B cell (primary cell): ENCODE measurements at regions not wholly inside any gene's neighbourhood (a gene's known extent, or its start where the extent isn't known, plus 50 kb on each side); places are given as distances from the start of the nearest gene placed in this dataset.

Source experiments
- ATAC-seq: fragments of 200-7000 bp; cut with Tn5 transposase; one replicate; pipeline ENCODE4 v1.10.0; 2021; ENCODE audit warnings: low read depth, mild to moderate bottlenecking, moderate number of reproducible peaks, moderate library complexity
- CTCF ChIA-PET: fragments of 350-600 bp; sonication (Branson Sonifier 250); formaldehyde crosslinking; loops from one replicate; lab custom pipeline; 2021; ENCODE audit warnings: antibody characterized with exemption, inconsistent platforms; lab: Charles Lee
- POLR2A ChIA-PET: fragments of 350-600 bp; sonication (Branson Sonifier 250); formaldehyde crosslinking; loops from one replicate; lab custom pipeline; 2021; ENCODE audit warnings: antibody characterized with exemption; lab: Charles Lee
- DNase-seq: peaks from one replicate; pipeline ENCODE4 v3.0.0; 2013
- H2AFZ ChIP-seq: 2 replicates; pipeline ENCODE4 v1.6.1; 2012; ENCODE audit warnings: mild to moderate bottlenecking, low read depth, low read length; ENCODE audit not compliant: insufficient read depth, poor library complexity, severe bottlenecking
- H3K27ac ChIP-seq, 2 donors: 1 replicate in 1 of 2; 2 replicates in 1 of 2; pipeline ENCODE4 v1.5.1; 2012 to 2013; ENCODE audit warnings: low read length in 2 of 2, mild to moderate bottlenecking in 2 of 2, moderate library complexity in 1 of 2
- H3K27me3 ChIP-seq, 4 experiments: fragments of 200-600 bp in 1 of 4; sonication (generic) in 1 of 4; replicated peaks in 1 of 4; 1 replicate in 2 of 4; 2 replicates in 2 of 4; pipeline versions ENCODE4 v1.6.1 to v1.7.0; 2013 to 2016; ENCODE audit warnings: low read length in 3 of 4, mild to moderate bottlenecking in 2 of 4, mixed read lengths in 1 of 4, moderate library complexity in 1 of 4; ENCODE audit not compliant: insufficient read depth in 4 of 4, control insufficient read depth in 3 of 4; ENCODE audit errors: control extremely low read depth in 1 of 4
- H3K36me3 ChIP-seq, 2 experiments: replicated peaks in 1 of 2; 1 replicate in 1 of 2; 2 replicates in 1 of 2; pipeline versions ENCODE4 v1.6.1 to v1.7.1; 2013; ENCODE audit warnings: low read length in 1 of 2; ENCODE audit not compliant: insufficient read depth in 2 of 2, control insufficient read depth in 1 of 2; ENCODE audit errors: control extremely low read depth in 1 of 2, extremely low read depth in 1 of 2
- H3K4me1 ChIP-seq, 2 donors: fragments of 200-600 bp in 1 of 2; sonication (generic) in 1 of 2; 1 replicate in 1 of 2; 2 replicates in 1 of 2; pipeline versions ENCODE4 v1.5.1 to v1.6.1; 2013 to 2017; ENCODE audit warnings: low read length in 2 of 2; ENCODE audit not compliant: control insufficient read depth in 2 of 2, insufficient read depth in 2 of 2
- H3K4me2 ChIP-seq: replicated peaks from 2 replicates; pipeline ENCODE3; 2012; ENCODE audit warnings: mild to moderate bottlenecking, low read depth, low read length; ENCODE audit not compliant: poor library complexity, severe bottlenecking
- H3K4me3 ChIP-seq, 5 experiments: fragments of 200-600 bp in 1 of 5; sonication (generic) in 1 of 5; 1 replicate in 3 of 5; 2 replicates in 2 of 5; pipeline versions ENCODE4 v1.5.1 to v1.7.0; 2011 to 2016; ENCODE audit warnings: low read length in 4 of 5, mild to moderate bottlenecking in 4 of 5, low read depth in 2 of 5, control low read depth in 1 of 5, moderate library complexity in 1 of 5; ENCODE audit not compliant: insufficient read depth in 1 of 5; ENCODE audit errors: control extremely low read depth in 1 of 5, extremely low read depth in 1 of 5
- H3K79me2 ChIP-seq: fragments of 200-600 bp; sonication (generic); one replicate; pipeline ENCODE4 v1.6.0; 2016; ENCODE audit warnings: low read length; ENCODE audit not compliant: control insufficient read depth, insufficient read depth
- H3K9ac ChIP-seq: fragments of 200-600 bp; sonication (generic); 2 replicates; pipeline ENCODE4 v1.6.1; 2017; ENCODE audit warnings: mild to moderate bottlenecking, low read length, moderate library complexity
- H3K9me3 ChIP-seq, 3 donors: one replicate each; pipeline versions ENCODE4 v1.6.1 to v1.7.1; 2013; ENCODE audit warnings: low read length in 2 of 3; ENCODE audit not compliant: control insufficient read depth in 2 of 3, insufficient read depth in 1 of 3; ENCODE audit errors: control extremely low read depth in 1 of 3
- H4K20me1 ChIP-seq: 2 replicates; pipeline ENCODE4 v1.6.0; 2012; ENCODE audit warnings: mild to moderate bottlenecking, low read length; ENCODE audit not compliant: insufficient read depth, control insufficient read depth, poor library complexity, severe bottlenecking
- H3K27ac Mint-ChIP-seq: one replicate; pipeline ENCODE4 v1.8.0; 2021; ENCODE audit warnings: mixed read lengths
- H3K27me3 Mint-ChIP-seq: one replicate; pipeline ENCODE4 v1.8.0; 2021; ENCODE audit warnings: mixed read lengths
- H3K4me1 Mint-ChIP-seq: one replicate; pipeline ENCODE4 v1.8.0; 2021; ENCODE audit warnings: mixed read lengths
- H3K4me3 Mint-ChIP-seq: one replicate; pipeline ENCODE4 v1.8.0; 2021; ENCODE audit warnings: mixed read lengths
- H3K9me3 Mint-ChIP-seq: one replicate; pipeline ENCODE4 v1.8.0; 2022; ENCODE audit warnings: mixed read lengths; ENCODE audit not compliant: insufficient read depth
- CTCF ChIP-seq: fragments of 200-600 bp; IDR thresholded peaks from one replicate; pipeline ENCODE4 v1.8.0; 2022; ENCODE audit warnings: antibody characterized with exemption, mild to moderate bottlenecking
- EZH2 ChIP-seq: IDR thresholded peaks from 2 replicates; pipeline ENCODE4 v1.6.1; 2012; ENCODE audit warnings: borderline replicate concordance, low read depth, mild to moderate bottlenecking, moderate library complexity, low read length; ENCODE audit not compliant: insufficient read depth, poor library complexity, severe bottlenecking
- WGBS: methylation state at CpG from one replicate; pipeline ENCODE4 v1.1.5; 2013; ENCODE audit warnings: missing lambda C conversion rate; ENCODE audit not compliant: insufficient coverage; 5-methylcytosine and 5-hydroxymethylcytosine counted together
- intact Hi-C: fragments of 100-400 bp; cut with micrococcal nuclease; formaldehyde crosslinking; loops from one replicate; pipeline ENCODE4 v1.10.0; 2022

- H3K36me3 ChIP-seq, result no peaks in the 10 kb centered on the region
- Mint-ChIP-seq H3K4me1 (no peaks in the 10 kb centered on the region), H3K27me3 (no peaks in the 10 kb centered on the region), H3K9me3 (peaks cover 2% of the 10 kb centered on the region), H3K27ac (no peak overlapping the region), H3K4me3 (no peak overlapping the region)
- no peaks in the 10 kb centered on the region for H3K79me2 ChIP-seq
- ATAC-seq (no peak), DNase-seq (no peak)
- H2AFZ ChIP-seq, result no peak overlapping the region
- ChIA-PET POLR2A (no interaction called here), CTCF (no interaction called here)
- H3K9me3 ChIP-seq, result peaks cover 0 to 12% (median 0%) of the 10 kb centered on the region in 3 donors
- no peaks in the 10 kb centered on the region for H3K27me3 ChIP-seq
- no peak overlapping the region for H3K27ac ChIP-seq
- H3K4me2 ChIP-seq, result no peak overlapping the region
- no peaks in the 10 kb centered on the region for H4K20me1 ChIP-seq
- TF ChIP-seq EZH2 (no peak), CTCF (no peak)
- intact Hi-C loops, result no loop called here
- no peak overlapping the region for H3K4me3 ChIP-seq
- no peak overlapping the region for H3K9ac ChIP-seq
- no CpG with 5 or more reads among the region's 5 CpGs for WGBS
- H3K4me1 ChIP-seq, result no peaks in the 10 kb centered on the region
Observed at GRCh38 chr7:68449816-68450215, 1148.5 kb upstream of the AUTS2 start.

GRCh38 chr7:68454931-68455330, 1143.3 kb upstream of the AUTS2 start:
- TF ChIP-seq EZH2 (no peak), CTCF (no peak)
- Histone ChIP-seq H3K36me3 (no peaks in the 10 kb centered on the region), H3K4me1 (no peaks in the 10 kb centered on the region), H3K4me3 (no peak overlapping the region), H3K27me3 (no peaks in the 10 kb centered on the region), H2AFZ (no peak overlapping the region), H3K79me2 (no peaks in the 10 kb centered on the region), H3K4me2 (no peak overlapping the region), H3K9me3 (peaks cover 0 to 16% (median 2%) of the 10 kb centered on the region in 3 donors), H4K20me1 (no peaks in the 10 kb centered on the region), H3K9ac (no peak overlapping the region), H3K27ac (no peak overlapping the region)
- peaks cover 22% of the 10 kb centered on the region for H3K9me3 Mint-ChIP-seq
- CTCF ChIA-PET, result no interaction called here
- WGBS, result no CpG with 5 or more reads among the region's 5 CpGs
- no peaks in the 10 kb centered on the region for H3K27me3 Mint-ChIP-seq
- POLR2A ChIA-PET, result no interaction called here
- intact Hi-C loops, result no loop called here
- H3K4me3 Mint-ChIP-seq, result no peak overlapping the region
- DNase-seq (no peak), ATAC-seq (no peak)
- H3K27ac Mint-ChIP-seq, result no peak overlapping the region
- no peaks in the 10 kb centered on the region for H3K4me1 Mint-ChIP-seq
